VCaP (cell line): ENCODE measurements at regions not wholly inside any gene's neighbourhood (a gene's known extent, or its start where the extent isn't known, plus 50 kb on each side); places are given as distances from the start of the nearest gene placed in this dataset.

ENCODE experiments used
- H3K27ac ChIP-seq: fragments of 450-650 bp; 2 replicates; pipeline ENCODE4 v1.5.1; 2017
- TF ChIP-seq, protein P1 (sequence below): fragments of 450-650 bp; conservative IDR thresholded peaks from 2 replicates; pipeline ENCODE4 v1.5.1; 2017; ENCODE audit warnings: mild to moderate bottlenecking, moderate library complexity

DNA sequence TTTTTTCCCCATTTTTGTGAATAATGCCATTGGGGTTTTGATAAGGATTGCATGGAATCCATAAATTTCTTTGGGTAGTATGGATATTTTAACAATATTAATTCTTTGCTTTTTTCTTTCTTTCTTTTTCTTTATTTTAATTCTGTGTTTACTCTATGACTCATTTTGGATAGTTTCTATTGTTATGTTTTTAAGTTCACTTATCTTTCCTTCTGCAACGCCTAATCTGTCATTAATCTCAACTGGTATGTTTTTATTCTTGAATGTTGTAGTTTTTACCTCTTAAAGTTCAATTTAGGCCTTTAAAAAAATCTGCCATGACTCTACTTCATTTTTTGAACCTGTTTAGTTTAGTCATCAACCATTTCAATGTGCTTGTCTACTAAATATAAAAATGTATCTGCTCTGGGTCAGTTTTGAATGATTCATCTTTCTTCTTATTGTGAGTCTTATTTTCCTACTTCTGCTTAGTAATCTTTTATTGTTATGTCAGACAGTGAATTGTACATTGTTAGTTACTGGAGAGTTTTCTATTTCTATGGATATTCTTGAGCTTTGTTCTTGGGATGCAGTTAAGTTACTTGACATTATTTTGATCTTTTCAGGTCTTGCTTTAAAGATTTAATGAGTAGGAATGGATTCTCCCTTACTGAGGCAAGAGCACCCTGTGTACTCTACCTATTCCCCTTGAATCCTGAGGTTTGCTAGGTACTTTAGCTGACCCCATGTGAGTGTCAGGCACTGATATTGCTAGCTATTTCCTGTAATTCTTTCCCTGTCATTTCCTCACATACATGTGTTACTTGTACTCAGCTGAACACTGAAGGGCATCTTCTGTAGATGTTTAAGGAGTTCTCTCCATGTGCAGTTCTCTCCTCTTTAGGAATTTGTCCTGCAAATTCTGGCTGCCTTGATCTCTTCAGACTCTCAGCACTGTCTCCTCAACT lies 104.2 kb downstream of the TFAP2B start:
- no peak overlapping the region for H3K27ac ChIP-seq
- TF ChIP-seq, protein P1, sequence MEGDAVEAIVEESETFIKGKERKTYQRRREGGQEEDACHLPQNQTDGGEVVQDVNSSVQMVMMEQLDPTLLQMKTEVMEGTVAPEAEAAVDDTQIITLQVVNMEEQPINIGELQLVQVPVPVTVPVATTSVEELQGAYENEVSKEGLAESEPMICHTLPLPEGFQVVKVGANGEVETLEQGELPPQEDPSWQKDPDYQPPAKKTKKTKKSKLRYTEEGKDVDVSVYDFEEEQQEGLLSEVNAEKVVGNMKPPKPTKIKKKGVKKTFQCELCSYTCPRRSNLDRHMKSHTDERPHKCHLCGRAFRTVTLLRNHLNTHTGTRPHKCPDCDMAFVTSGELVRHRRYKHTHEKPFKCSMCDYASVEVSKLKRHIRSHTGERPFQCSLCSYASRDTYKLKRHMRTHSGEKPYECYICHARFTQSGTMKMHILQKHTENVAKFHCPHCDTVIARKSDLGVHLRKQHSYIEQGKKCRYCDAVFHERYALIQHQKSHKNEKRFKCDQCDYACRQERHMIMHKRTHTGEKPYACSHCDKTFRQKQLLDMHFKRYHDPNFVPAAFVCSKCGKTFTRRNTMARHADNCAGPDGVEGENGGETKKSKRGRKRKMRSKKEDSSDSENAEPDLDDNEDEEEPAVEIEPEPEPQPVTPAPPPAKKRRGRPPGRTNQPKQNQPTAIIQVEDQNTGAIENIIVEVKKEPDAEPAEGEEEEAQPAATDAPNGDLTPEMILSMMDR: no peak

DNA sequence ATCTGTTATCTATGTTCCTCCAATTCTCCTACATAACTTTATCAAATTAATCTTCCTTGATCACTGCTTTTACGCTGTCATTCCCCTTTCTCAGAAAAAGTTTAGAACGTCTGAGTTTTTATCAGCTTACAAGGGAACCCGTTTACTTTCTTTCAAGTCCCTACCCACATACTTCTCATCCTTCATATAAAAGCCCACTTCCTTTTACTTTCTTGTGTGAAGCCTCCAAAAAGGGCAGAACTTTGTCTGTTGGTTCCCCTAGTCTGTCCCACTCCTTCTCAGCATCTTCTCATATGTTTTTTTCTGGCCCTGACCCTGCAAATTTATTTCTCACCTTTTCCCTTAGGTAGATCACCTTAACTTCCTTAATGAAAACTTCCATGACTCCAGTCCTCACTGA lies 106.1 kb downstream of the TFAP2B start:
- no peak overlapping the region for H3K27ac ChIP-seq
- TF ChIP-seq, protein P1: no peak

DNA sequence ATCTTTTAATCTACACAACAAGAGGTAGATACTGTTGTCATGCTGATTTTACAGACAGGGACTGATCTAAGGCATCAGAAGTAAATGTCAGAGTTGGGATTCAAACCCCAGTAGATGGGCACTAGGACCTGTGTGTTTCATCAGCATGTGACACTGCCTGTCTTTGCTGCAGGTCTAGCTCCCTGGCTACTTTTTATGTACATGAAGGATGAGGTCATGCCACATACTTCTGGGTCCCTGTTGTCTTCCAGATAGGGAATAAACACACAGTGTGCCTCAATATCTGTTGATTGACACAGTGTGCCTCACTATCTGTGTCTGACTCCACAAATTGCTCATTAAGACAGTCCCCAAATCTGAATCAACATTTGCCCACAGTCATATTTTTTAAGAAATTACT lies 106.9 kb downstream of the TFAP2B start:
- TF ChIP-seq, protein P1: no peak

DNA sequence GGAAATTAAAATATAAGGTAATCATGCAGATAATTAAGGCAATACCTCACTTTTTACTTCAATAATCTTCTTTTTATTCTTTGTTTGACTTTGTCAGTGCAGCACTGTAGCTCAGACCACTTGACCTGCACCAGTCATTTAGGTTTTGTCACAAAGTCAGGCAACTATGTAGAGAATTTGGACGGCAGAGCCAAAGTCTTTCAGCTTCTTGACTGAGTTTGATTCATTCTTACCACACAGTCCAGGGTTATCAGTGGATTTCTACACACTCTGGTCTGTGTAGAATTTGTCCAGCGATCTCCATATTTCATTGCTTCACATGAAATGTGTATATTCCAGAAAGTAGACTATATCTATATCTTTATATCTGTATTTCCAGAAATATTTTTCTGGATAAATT lies 107.3 kb downstream of the TFAP2B start:
- TF ChIP-seq, protein P1: no peak
- no peak overlapping the region for H3K27ac ChIP-seq

More for the DNA sequence above, 106.9 kb downstream of the TFAP2B start:
- no peak overlapping the region for H3K27ac ChIP-seq

DNA sequence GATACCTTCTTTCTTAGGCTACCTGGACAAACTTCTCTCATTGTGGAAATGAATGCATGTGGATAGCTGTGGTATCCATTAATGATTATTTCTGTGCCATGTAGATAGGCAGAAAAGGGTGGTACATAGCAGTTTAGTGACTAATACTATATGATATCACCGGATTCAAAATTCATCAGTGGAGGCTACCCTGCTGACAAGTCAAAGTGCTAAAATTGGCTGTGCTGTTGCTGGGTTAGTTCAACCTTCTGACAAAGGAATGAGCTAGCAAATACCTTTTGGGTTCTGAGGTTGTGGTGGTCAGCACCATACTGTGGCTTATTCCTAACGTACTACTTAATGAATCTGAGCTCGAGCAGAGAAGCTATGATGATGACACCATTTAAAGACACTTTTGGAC lies 109.1 kb downstream of the TFAP2B start:
- no peak overlapping the region for H3K27ac ChIP-seq
- TF ChIP-seq, protein P1: no peak

DNA sequence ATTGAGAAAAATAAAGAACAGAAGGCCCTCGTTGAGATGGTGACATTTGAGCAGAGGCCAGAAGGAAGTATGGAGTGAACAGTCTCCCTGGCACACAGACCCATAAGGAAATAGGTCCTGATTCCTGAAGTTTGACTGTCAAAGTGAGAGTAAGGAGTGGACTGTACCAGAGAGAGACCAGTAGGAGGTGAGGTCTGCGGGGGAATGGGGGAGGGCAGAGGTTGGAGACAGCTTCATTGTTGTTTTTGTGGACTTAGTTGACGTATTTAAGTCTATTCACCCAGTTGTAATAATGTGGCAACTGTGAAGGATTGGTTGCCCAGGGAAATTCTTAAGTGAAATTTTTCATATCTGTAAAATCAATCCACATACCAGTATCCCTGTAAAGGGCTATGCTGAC lies 110.7 kb downstream of the TFAP2B start:
- H3K27ac ChIP-seq: no peak overlapping the region
- TF ChIP-seq, protein P1: no peak

DNA sequence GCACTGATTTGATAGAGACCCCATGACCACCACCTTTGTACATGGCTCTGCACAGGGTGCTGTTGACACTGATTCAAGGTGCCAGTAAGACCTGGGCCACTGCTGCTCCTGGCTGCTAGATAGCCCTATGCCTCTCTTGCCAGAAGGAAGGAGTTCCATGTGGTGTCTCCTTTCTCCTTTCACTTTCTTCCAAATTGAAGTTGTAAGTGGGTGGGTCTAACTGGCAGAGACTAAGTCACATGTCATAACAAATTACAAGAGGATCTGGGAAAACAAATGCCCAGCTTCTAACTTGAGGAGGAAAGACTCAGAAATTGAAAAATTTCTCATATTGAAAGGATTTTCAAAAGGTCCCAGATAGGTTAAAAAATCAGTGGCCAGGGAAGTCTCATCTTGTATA lies 116.8 kb downstream of the TFAP2B start:
- H3K27ac ChIP-seq: peak overlapping the region; percentile 42; the same call in 1 of the 2 replicates
- TF ChIP-seq, protein P1: no peak
